IPS-NIHi11 (cell line): ENCODE measurements at regions not wholly inside any gene's neighbourhood (a gene's known extent, or its start where the extent isn't known, plus 50 kb on each side); places are given as distances from the start of the nearest gene placed in this dataset.

Source experiments
- DNase-seq: peaks from one replicate; pipeline ENCODE4 v3.0.0; 2012; ENCODE audit warnings: mixed read lengths, low spot score

DNA sequence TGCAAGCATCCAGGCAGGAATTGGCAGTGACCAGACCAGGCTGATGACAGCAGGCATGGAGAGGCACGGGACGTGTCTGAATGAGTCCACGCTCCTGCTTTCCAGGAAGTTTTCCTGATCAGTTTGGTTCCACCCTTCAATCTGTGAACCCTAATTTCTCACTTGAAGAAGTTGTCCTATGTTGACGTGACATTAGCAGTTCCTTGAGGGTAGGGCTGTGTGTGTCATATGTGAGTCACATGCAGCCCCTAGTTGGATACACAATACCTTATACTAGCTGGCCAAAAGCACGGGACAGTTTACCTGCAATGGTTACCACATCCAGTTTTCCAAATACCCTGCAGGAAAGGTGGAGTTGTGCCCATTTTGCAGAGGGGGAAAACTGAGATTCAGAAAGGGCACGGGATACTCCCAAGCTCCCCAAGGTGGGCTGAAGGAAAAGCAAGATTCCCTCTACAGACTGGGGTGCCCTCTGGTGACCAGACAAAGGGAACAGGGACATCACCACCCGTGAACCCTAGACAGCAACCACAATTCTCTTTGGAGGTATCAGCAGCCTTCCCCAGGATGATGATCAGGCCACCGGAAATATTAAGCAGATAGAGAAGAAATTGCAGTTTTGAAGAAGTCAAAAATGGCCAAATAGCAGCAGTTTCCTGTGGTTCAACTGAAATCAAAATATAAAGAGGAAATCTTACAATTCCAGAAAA lies 194.5 kb downstream of the PHETA1 start:
- peak; percentile 54 for DNase-seq

GRCh38 chr12:111173836-111174235 lies 195.1 kb downstream of the PHETA1 start:
- no peak for DNase-seq

DNA sequence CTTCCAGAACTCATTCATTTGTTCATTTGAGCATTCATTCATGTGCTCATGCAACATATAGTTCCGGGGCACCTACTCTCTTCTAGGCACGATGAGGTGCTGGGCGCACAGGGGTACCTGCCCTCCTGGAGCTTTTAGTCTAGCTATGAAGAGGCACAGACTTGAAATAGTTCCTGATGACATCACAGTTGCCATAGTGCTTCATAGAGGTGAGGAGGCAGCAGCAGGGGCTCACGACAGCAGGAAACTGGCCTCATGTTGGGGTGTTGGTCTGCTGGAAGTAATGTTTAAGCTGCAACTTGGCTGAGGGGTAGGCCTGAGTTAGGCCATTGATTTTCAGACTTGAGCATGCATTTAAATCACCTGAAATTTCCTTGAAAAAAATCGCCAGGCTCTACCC lies 195.5 kb downstream of the PHETA1 start:
- no peak for DNase-seq

DNA sequence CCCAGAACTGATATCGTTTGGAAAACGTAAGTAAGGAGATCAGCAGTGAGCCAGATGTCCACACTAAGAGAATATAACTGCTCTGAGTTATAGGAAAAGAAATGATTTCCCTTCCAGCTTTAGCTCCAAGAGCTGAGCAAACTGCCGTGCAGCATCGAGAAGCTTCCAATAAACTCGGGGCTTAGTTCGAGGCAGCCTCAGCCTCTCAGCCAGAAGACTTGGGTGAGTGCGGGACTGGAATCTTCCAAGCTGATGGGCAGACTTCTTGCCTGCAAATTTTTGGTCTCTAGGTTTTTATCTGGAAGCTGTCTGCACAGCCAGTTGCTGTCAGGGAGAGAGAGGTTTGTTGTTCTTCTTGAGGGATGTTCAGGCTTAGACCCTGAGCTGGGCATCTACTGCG lies 196.1 kb downstream of the PHETA1 start:
- no peak for DNase-seq

DNA sequence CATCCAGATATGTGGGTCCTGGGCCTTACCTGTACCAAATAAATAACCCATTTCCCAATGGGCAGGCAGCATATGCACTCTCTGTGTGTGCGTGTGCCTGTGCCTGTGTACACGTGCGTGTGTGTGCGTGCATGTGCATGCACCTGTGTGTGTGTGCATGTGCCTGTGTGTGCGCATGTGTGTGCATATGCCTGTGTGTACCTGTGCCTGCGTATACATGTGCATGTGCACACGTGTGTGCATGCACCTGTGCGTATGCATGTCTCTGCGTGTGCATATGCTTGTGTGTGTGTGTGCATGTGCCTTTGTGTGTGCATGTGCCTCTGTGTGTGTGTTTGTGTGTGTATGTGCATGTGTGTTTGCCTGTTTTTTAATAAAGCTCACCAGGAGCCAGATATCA lies 197.1 kb downstream of the PHETA1 start:
- no peak for DNase-seq

- DNase-seq, result no peak
Observed at GRCh38 chr12:111171345-111171744, 197.6 kb downstream of the PHETA1 start.

GRCh38 chr12:111170543-111170942 lies 198.4 kb downstream of the PHETA1 start:
- DNase-seq, result no peak

- DNase-seq, result no peak
Observed at GRCh38 chr12:111169456-111169855, 199.4 kb downstream of the PHETA1 start.

GRCh38 chr12:111169032-111169431 lies 199.9 kb downstream of the PHETA1 start:
- no peak for DNase-seq

DNA sequence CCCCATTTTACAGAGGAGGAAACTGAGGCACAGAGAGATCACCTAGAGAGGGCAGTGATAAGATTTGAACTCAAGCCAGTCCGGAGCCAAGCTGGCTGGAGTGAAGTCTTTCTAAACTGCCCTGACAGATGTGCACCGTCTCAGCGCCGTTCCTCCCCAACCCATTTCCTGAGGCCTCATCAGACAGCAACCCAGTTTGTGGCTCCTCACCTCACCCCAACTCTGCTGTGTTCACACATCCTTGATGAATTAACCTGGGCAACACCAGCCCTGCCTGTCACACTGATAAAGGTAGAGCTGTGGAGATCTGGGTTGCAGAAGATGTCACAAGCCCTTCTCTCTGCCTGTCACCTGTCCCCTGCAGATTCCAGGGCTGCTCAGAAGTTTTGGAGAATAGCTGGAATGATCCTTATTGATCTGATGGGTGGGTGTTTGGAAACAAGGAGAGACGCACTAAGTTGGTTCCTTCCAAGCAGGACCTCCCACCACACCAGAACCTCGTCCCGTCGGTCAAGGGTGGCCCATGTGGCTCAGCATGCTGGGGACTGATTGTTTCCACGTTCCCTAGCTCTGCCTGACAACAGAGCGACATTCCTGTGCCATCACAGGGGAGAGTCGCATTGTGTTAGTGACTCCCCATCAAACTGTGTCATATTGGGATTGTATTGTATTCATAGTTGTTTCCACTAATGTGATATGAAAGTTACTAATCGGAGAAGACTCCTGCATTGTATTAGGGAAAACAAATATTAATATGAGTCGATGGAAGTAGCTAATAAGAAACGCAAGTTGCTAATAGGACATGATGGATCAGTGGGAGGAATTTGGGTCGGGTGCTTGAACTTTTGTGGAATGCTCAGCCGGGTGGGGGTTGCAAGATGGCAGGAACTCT lies 200.6 kb downstream of the PHETA1 start:
- no peak for DNase-seq

DNA sequence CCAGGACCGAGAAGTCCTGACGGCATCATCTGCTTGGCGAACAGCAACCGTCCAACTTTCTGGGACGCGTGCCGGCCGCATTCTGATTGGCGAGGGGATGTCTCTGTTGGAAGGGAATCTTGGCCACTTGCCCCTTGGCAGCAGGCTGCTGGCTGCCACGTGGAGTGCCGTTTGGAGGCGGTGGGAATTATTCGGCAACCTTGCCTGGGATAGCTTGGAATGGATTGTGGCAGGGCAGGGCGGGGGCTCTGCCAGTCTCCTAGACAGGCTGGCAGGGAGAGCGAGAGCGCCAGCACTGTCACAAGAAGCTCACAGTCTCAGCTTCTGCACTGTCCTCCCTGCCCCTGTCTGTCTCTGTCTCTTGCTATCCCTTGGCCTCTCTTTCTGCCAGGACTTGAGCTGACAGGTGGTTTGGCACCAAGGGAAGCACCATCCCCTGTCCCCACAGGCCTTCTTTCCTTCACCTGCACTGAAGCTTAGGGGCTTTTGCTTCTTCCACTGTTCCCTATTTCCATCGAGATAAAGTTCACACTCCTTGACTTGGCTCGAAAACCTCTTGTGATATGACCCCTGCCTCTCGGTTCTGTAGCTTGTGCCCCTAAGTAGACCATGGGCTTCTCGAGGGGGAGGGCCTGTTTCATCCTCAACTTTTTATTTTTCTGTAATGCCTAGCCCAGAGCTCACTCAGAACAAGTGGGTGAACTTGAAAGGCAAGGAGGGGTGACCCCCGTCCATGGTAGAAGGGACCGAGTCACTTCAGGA lies 201.9 kb downstream of the PHETA1 start:
- DNase-seq, result no peak

GRCh38 chr12:111164833-111165525 lies 203.9 kb downstream of the PHETA1 start:
- no peak for DNase-seq

GRCh38 chr12:111163422-111163821 lies 205.5 kb downstream of the PHETA1 start:
- DNase-seq, result no peak

- no peak for DNase-seq
Observed at GRCh38 chr12:111161898-111162297, 207.0 kb downstream of the PHETA1 start.

GRCh38 chr12:111160350-111161241 lies 208.3 kb downstream of the PHETA1 start:
- no peak for DNase-seq

DNA sequence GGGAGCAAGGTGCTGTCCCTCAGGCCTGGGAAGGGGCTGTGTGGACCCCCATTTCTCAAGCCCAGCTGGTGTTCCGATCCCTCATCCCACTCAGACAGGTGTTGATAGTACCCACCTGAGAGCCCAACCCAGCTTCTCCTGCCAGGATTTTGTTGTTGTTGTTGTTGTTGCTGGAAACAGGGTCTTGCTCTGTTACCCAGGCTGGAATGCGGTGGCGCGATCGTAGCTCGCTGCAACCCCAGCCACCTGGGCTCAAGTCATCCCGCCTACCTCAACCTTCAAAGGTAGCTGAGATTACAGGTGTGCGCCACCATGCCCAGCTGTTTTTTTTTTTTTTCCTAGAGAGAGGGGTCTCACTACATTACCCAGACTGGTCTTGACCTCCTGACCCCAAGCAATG lies 209.9 kb downstream of the PHETA1 start:
- DNase-seq, result no peak

DNA sequence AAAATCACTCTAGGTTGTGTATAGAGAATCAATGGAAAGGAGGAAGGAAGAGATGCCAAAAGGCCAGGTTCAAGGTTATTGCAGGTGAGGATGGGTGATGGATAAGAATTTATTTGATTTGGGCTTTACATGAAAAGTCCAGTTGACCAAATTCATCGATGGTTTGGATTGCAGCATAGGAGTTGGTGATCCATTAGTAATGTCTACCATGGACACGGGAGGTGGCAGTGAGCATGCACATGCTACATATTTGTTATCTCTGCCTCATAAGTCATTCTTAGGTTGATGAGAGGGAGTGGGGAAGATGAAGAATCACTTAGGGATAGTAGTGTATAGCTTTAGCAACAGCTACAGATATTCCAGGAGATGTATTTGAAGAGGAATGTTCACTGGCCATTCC lies 211.4 kb downstream of the PHETA1 start:
- no peak for DNase-seq

DNA sequence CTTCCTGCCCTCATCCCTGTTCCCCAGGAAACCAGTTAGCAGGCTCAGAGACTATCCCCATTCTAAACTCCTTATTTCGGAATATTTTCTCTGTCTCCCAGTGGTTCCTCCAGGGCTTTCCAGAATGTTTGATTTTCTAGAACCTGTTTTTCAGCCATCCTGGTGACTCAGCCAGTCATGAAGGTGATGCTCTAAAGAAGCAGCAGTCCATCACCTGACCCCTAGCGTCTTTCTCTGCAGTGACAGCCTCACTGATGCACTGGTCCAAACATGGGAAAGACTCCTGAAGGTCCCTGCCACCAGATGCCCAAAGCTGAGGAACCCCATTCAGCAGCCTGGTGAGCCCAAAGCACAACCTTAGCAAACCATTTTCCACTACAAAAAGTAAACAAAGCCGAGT lies 212.6 kb downstream of the PHETA1 start:
- no peak for DNase-seq

GRCh38 chr12:111155521-111155920 lies 213.4 kb downstream of the PHETA1 start:
- DNase-seq, result no peak

DNA sequence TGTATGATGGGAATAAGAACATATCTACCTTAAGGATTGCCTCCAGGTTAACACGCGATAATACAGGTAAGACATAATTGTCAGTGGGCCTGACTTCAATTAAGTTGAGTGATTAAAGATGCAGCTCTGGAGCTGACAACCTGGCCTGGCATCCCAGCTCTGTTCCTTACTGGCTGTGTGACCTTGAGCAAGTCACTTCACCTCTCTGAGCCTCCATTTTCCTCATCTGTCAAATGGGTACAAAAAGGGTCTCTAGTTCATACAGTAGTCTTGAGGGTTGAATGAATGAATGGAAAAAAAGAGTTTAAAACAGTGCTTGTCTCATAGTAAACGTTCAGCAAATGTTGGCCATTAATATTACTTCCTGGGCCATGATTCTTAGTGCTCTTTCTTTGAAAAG lies 213.9 kb downstream of the PHETA1 start:
- no peak for DNase-seq
